ENCODE measurements at regions not wholly inside any gene's neighbourhood (a gene's known extent, or its start where the extent isn't known, plus 50 kb on each side); places are given as distances from the start of the nearest gene placed in this dataset.
A peak's percentile ranks its signal among the peaks of the same experiment; 100 is the strongest.

DNA sequence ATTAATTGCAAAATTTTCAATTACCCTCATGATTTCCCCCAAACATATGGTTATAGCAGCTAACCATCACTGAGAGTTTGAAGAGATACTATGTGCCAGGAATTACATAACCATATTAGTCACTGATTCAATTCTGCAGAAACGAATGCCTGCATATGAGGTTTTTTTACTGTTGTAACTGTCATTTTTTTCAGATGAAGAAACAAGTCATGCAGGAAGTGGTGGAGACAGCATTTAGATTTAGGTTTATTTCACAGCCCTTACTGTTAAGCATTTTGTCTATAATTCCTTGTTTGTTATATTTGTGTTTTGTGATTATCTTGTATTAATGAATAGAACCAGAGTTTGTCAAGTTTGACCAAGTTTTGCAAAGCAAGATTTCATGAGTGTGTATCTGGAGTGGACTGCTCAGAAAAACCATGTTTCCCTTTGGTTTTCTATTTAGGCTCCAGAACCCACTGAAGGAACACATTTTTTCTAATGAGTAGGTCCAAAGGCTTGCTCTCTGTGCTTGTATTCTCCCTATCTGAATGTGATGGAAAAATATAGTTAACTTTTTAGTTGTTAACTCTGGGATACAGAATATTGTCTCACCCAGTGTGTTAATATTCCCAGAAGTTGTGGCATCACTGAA, 308.5 kb upstream of the ADAMTS5 start:
- peak overlapping the region; percentile 84 for H3K27ac ChIP-seq (ENCODE audit: low read depth, low read length)
- TF ChIP-seq, protein P1, sequence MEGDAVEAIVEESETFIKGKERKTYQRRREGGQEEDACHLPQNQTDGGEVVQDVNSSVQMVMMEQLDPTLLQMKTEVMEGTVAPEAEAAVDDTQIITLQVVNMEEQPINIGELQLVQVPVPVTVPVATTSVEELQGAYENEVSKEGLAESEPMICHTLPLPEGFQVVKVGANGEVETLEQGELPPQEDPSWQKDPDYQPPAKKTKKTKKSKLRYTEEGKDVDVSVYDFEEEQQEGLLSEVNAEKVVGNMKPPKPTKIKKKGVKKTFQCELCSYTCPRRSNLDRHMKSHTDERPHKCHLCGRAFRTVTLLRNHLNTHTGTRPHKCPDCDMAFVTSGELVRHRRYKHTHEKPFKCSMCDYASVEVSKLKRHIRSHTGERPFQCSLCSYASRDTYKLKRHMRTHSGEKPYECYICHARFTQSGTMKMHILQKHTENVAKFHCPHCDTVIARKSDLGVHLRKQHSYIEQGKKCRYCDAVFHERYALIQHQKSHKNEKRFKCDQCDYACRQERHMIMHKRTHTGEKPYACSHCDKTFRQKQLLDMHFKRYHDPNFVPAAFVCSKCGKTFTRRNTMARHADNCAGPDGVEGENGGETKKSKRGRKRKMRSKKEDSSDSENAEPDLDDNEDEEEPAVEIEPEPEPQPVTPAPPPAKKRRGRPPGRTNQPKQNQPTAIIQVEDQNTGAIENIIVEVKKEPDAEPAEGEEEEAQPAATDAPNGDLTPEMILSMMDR (IDR thresholded peaks at IDR 0.05; ENCODE audit: extremely low read depth, low read depth, low read length): no peak
- H3K27me3 ChIP-seq (ENCODE audit: insufficient read depth, low read length): no peaks in the 10 kb centered on the region
- no peaks in the 10 kb centered on the region for H3K9me3 ChIP-seq (ENCODE audit: low read depth, low read length)
- H4K20me1 ChIP-seq (ENCODE audit: insufficient read depth, low read length): no peaks in the 10 kb centered on the region
- peaks cover 31% of the 10 kb centered on the region for H3K4me1 ChIP-seq (ENCODE audit: insufficient read depth, low read length)
- no peak for DNase-seq (ENCODE audit: insufficient read length, low spot score, missing footprints)
- no peak overlapping the region for H3K4me3 ChIP-seq (ENCODE audit: insufficient read depth, low read length)
- no peaks in the 10 kb centered on the region for H3K36me3 ChIP-seq (ENCODE audit: insufficient read depth, low read length)
- no peaks in the 10 kb centered on the region for H3K79me2 ChIP-seq (ENCODE audit: insufficient read depth, low read length)
- peak overlapping the region; percentile 35 for H2AFZ ChIP-seq (ENCODE audit: low read length)
- H3K4me2 ChIP-seq (ENCODE audit: insufficient read depth, low read length): peak overlapping the region; percentile 30

DNA sequence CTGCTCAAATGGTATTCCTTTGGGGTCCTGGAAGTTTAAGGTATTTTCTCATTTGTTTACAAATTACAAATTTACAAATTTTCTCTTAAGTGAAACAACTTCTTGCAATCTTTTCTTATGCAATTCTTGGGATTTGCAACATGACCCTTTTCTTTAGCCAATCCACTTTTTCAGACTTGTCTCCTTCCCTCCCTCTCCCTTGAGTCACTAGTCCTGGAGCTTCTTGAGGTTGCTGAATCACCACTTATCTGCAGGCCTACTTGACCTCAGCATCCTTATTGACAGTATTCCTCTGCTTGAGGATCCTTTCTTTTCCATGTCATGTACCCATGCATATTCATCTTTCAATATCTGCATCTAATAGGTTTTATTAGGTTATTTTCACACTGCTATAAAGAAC, 302.8 kb upstream of the ADAMTS5 start:
- H3K4me1 ChIP-seq (ENCODE audit: insufficient read depth, low read length): peaks cover 26% of the 10 kb centered on the region
- TF ChIP-seq, protein P1 (IDR thresholded peaks at IDR 0.05; ENCODE audit: extremely low read depth, low read depth, low read length): no peak
- peak overlapping the region; percentile 43 for H3K27ac ChIP-seq (ENCODE audit: low read depth, low read length)
- no peaks in the 10 kb centered on the region for H3K36me3 ChIP-seq (ENCODE audit: insufficient read depth, low read length)
- no peaks in the 10 kb centered on the region for H3K79me2 ChIP-seq (ENCODE audit: insufficient read depth, low read length)
- no peak overlapping the region for H3K4me2 ChIP-seq (ENCODE audit: insufficient read depth, low read length)
- no peak overlapping the region for H3K4me3 ChIP-seq (ENCODE audit: insufficient read depth, low read length)
- H2AFZ ChIP-seq (ENCODE audit: low read length): no peak overlapping the region
- no peak for DNase-seq (ENCODE audit: insufficient read length, low spot score, missing footprints)
- no peaks in the 10 kb centered on the region for H4K20me1 ChIP-seq (ENCODE audit: insufficient read depth, low read length)
- no peaks in the 10 kb centered on the region for H3K27me3 ChIP-seq (ENCODE audit: insufficient read depth, low read length)
- H3K9me3 ChIP-seq (ENCODE audit: low read depth, low read length): no peaks in the 10 kb centered on the region

DNA sequence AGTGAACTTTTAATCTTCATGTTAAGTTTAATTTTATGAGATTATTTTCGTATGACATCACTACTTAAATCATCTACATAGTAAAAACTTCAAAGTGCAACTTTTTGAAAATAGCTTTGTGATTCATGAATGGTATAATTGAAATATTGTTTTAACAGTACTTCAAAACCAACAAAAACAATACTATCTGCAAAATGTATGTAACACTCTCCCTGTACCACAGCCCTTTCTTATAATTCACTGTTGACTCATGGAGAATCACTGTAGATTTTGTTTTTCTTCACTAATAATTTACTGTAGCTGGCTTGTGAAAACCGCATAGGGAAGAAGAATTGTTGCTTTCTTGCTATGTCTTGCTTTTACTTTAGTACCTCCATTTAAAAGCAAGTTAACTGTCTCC, 301.4 kb upstream of the ADAMTS5 start:
- Histone ChIP-seq H3K4me2 (ENCODE audit: insufficient read depth, low read length) (peak overlapping the region; percentile 22), H3K36me3 (ENCODE audit: insufficient read depth, low read length) (no peaks in the 10 kb centered on the region), H3K4me1 (ENCODE audit: insufficient read depth, low read length) (peaks cover 24% of the 10 kb centered on the region), H4K20me1 (ENCODE audit: insufficient read depth, low read length) (no peaks in the 10 kb centered on the region), H3K27ac (ENCODE audit: low read depth, low read length) (peak overlapping the region; percentile 46), H3K27me3 (ENCODE audit: insufficient read depth, low read length) (no peaks in the 10 kb centered on the region), H3K79me2 (ENCODE audit: insufficient read depth, low read length) (no peaks in the 10 kb centered on the region), H3K9me3 (ENCODE audit: low read depth, low read length) (no peaks in the 10 kb centered on the region), H2AFZ (ENCODE audit: low read length) (no peak overlapping the region), H3K4me3 (ENCODE audit: insufficient read depth, low read length) (no peak overlapping the region)
- TF ChIP-seq, protein P1 (IDR thresholded peaks at IDR 0.05; ENCODE audit: extremely low read depth, low read depth, low read length): no peak
- no peak for DNase-seq (ENCODE audit: insufficient read length, low spot score, missing footprints)

DNA sequence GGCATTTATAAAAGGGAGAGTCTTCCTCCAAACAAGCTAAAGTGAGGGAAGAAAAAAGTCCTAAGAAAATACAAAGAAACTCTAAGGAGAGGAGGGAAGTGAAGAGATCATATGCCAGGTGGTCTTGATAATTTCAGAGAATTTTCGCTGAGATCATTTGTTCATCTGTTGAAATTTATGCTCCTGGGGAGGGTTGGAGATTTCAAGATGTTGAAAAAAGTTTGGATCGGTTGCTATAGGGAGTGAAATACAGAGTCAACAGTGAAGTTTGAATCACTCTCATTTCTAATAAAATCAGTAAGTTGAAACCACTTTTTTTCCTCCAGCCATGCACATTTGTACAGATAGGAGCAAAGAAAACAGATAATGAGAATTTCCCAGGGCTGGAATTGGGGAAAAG, 299.1 kb upstream of the ADAMTS5 start:
- Histone ChIP-seq H3K79me2 (ENCODE audit: insufficient read depth, low read length) (no peaks in the 10 kb centered on the region), H3K4me3 (ENCODE audit: insufficient read depth, low read length) (no peak overlapping the region), H3K4me2 (ENCODE audit: insufficient read depth, low read length) (no peak overlapping the region), H3K36me3 (ENCODE audit: insufficient read depth, low read length) (no peaks in the 10 kb centered on the region), H3K4me1 (ENCODE audit: insufficient read depth, low read length) (peaks cover 24% of the 10 kb centered on the region), H2AFZ (ENCODE audit: low read length) (no peak overlapping the region), H4K20me1 (ENCODE audit: insufficient read depth, low read length) (no peaks in the 10 kb centered on the region), H3K27ac (ENCODE audit: low read depth, low read length) (no peak overlapping the region), H3K9me3 (ENCODE audit: low read depth, low read length) (no peaks in the 10 kb centered on the region), H3K27me3 (ENCODE audit: insufficient read depth, low read length) (no peaks in the 10 kb centered on the region)
- TF ChIP-seq, protein P1 (IDR thresholded peaks at IDR 0.05; ENCODE audit: extremely low read depth, low read depth, low read length): no peak
- no peak for DNase-seq (ENCODE audit: insufficient read length, low spot score, missing footprints)

Data from osteoblast (primary cell).